ENCODE measurements at regions not wholly inside any gene's neighbourhood (a gene's known extent, or its start where the extent isn't known, plus 50 kb on each side); places are given as distances from the start of the nearest gene placed in this dataset.
"Not testable (repeated sequence)": the region's sequence is repeated elsewhere in the genome, so short reads cannot be mapped to it uniquely, and the experiment has no call there.

GRCh38 chr14:30402846-30403245, 156.1 kb upstream of the G2E3 start:
- no peak overlapping the region for H3K4me3 ChIP-seq (ENCODE audit: low read length)
- no peak for DNase-seq (ENCODE audit: low read depth)
- no peak for TF ChIP-seq CTCF (IDR thresholded peaks at IDR 0.05; ENCODE audit: insufficient read depth, low read depth, low read length, missing control alignments)

- DNase-seq (ENCODE audit: low read depth), result no peak
- TF ChIP-seq CTCF (IDR thresholded peaks at IDR 0.05; ENCODE audit: insufficient read depth, low read depth, low read length, missing control alignments), result no peak
- no peak overlapping the region for H3K4me3 ChIP-seq (ENCODE audit: low read length)
Measured at GRCh38 chr14:30403791-30404190, 155.2 kb upstream of the G2E3 start.

GRCh38 chr14:30409508-30410015, 149.4 kb upstream of the G2E3 start:
- not testable (repeated sequence) for DNase-seq (ENCODE audit: low read depth); H3K4me3 ChIP-seq (ENCODE audit: low read length)

GRCh38 chr14:30410986-30411385, 148.0 kb upstream of the G2E3 start:
- TF ChIP-seq CTCF (IDR thresholded peaks at IDR 0.05; ENCODE audit: insufficient read depth, low read depth, low read length, missing control alignments), result no peak
- no peak for DNase-seq (ENCODE audit: low read depth)
- H3K4me3 ChIP-seq (ENCODE audit: low read length), result no peak overlapping the region

GRCh38 chr14:30413184-30413583, 145.8 kb upstream of the G2E3 start:
- not testable (repeated sequence) for H3K4me3 ChIP-seq (ENCODE audit: low read length); DNase-seq (ENCODE audit: low read depth)

GRCh38 chr14:30417121-30417520, 141.8 kb upstream of the G2E3 start:
- no peak for TF ChIP-seq CTCF (IDR thresholded peaks at IDR 0.05; ENCODE audit: insufficient read depth, low read depth, low read length, missing control alignments)
- DNase-seq (ENCODE audit: low read depth), result peak; percentile 40
- H3K4me3 ChIP-seq (ENCODE audit: low read length), result no peak overlapping the region

GRCh38 chr14:30417999-30418398, 141.0 kb upstream of the G2E3 start:
- no peak for DNase-seq (ENCODE audit: low read depth)
- no peak overlapping the region for H3K4me3 ChIP-seq (ENCODE audit: low read length)
- TF ChIP-seq CTCF (IDR thresholded peaks at IDR 0.05; ENCODE audit: insufficient read depth, low read depth, low read length, missing control alignments), result no peak

- no peak overlapping the region for H3K4me3 ChIP-seq (ENCODE audit: low read length)
- no peak for TF ChIP-seq CTCF (IDR thresholded peaks at IDR 0.05; ENCODE audit: insufficient read depth, low read depth, low read length, missing control alignments)
- DNase-seq (ENCODE audit: low read depth), result no peak
Measured at GRCh38 chr14:30419037-30419436, 139.9 kb upstream of the G2E3 start.
